ENCODE measurements at regions not wholly inside any gene's neighbourhood (a gene's known extent, or its start where the extent isn't known, plus 50 kb on each side); places are given as distances from the start of the nearest gene placed in this dataset.

DNA sequence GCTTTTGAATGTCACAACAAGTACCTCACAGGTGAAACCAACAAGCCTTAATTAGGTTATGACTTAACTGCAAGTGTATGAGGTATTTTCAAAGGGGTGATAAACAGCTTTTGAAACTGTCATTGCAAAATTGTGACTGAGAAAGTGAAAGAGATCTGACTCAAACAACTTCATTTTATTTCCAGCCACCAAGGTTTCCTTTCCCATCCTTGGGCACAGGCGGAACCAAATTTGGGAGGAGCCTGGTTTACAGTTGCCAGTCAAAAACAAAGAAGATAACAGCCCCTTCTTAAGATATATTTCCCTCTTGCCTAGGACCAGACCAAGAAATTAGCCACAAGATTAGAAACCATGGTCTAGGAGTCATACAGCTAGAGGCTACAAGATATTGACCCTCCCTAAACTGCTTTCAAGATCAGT lies 417.1 kb downstream of the CSNK1G3 start:
- no peak overlapping the region for H3K4me3 Mint-ChIP-seq
- no peaks in the 10 kb centered on the region for H3K27me3 Mint-ChIP-seq
- no peaks in the 10 kb centered on the region for H3K36me3 Mint-ChIP-seq
- H3K9me3 Mint-ChIP-seq (ENCODE audit: low read depth) = no peaks in the 10 kb centered on the region
- CTCF ChIA-PET = no interaction called here
- no peak for ATAC-seq
- no peak overlapping the region for H3K27ac Mint-ChIP-seq
- H3K4me1 Mint-ChIP-seq = no peaks in the 10 kb centered on the region
- DNase-seq = no peak

DNA sequence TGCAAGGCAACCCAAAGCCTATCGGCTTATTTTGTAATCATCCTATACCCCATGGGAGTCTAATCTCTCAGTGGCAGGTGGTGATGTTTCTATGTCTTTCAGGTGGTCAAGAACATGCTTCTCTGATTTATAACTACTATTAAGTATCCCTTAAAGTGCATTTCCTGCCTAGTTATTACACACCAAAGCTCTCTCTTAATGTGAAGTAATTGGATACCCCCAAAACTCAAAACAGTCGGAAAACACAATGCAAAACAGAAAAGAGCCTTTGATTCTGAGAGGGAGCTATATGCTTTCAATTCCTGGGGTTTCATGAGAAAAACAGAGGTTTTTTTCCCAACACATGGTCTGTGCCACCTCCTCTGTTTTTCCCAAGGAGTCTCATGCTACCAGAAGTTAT lies 416.4 kb downstream of the CSNK1G3 start:
- Mint-ChIP-seq H3K27me3 (no peaks in the 10 kb centered on the region), H3K27ac (no peak overlapping the region), H3K36me3 (no peaks in the 10 kb centered on the region), H3K4me1 (no peaks in the 10 kb centered on the region), H3K9me3 (ENCODE audit: low read depth) (no peaks in the 10 kb centered on the region), H3K4me3 (no peak overlapping the region)
- CTCF ChIA-PET = no interaction called here
- no peak for ATAC-seq
- DNase-seq = no peak

DNA sequence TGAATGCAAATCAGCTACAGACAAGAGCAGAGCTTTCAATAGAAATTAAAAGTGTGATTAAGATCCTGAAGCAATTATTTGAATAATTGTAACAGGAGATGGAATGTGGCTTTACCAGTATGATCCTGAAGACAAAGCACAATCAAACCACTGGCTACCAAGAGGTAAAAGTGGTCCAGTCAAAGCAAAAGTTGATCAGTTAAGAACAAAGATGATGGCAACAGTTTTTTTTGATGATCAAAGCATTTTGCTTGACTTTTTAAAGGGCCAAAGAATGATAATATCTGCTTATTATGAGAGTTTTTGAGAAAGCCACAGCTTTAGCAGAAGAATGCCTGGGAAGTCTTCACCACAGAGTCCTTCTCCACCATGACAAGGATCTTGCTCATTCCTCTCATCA lies 409.2 kb downstream of the CSNK1G3 start:
- CTCF ChIA-PET = no interaction called here
- ATAC-seq (no peak), DNase-seq (no peak)
- Mint-ChIP-seq H3K9me3 (ENCODE audit: low read depth) (peaks cover 4% of the 10 kb centered on the region), H3K4me1 (no peaks in the 10 kb centered on the region), H3K27me3 (no peaks in the 10 kb centered on the region), H3K36me3 (no peaks in the 10 kb centered on the region), H3K4me3 (no peak overlapping the region), H3K27ac (no peak overlapping the region)

DNA sequence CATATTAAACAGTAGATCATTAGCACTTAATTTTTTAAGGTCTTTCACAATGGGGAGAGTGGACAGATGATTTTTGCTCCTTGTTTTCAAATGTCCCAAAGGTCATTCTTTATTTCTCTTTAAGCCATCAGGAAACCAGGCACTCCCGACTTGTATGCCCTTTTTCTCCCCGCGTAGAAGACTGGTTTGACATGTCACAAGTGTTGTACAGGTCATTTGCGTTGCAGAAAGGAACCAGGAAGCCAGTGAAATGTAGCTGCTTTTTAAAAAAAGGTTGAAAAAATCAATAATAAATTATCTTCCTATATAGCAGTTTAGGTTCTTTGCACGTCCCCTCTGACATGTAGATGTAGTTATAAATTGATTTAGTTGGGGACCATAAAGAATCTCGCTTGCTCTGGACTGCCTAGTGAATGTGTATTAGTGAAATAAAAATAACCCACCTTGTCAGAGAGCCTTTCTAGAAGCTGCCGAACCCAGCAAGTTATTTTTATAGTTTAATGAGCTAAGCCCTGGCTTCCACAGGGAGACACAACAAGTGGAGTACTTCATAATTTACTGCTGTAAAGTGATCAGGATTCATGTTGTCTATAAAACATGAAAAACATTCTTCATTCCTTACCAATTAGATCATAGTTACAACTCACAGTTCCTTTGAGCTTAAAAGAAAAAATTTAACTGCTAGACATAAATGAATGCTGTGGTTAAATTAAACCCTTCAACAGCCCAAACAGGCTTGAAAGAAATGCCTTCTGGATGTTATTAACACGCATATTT lies 404.6 kb downstream of the CSNK1G3 start:
- Mint-ChIP-seq H3K27me3 (no peaks in the 10 kb centered on the region), H3K36me3 (no peaks in the 10 kb centered on the region), H3K4me1 (no peaks in the 10 kb centered on the region), H3K9me3 (ENCODE audit: low read depth) (peaks cover 4% of the 10 kb centered on the region), H3K27ac (no peak overlapping the region), H3K4me3 (no peak overlapping the region)
- no peak for DNase-seq
- no peak for ATAC-seq
- CTCF ChIA-PET = no interaction called here

DNA sequence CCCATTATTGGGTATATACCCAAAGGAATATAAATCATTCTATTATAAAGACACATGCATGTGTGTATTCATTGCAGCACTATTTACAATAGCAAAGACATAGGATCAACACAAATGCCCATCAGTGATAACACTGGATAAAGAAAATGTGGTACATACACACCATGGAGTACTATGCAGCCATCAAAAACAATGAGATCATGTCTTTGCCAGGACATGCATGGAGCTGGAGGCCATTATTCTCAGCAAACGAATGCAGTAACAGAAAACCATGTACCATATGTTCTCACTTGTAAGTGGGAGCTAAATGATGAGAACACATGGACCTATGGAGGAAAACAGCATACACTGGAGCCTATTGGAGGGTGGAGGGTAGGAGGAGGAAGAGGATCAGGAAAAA lies 402.4 kb downstream of the CSNK1G3 start:
- Mint-ChIP-seq H3K27ac (no peak overlapping the region), H3K36me3 (no peaks in the 10 kb centered on the region), H3K4me1 (no peaks in the 10 kb centered on the region), H3K27me3 (no peaks in the 10 kb centered on the region), H3K9me3 (ENCODE audit: low read depth) (peaks cover 4% of the 10 kb centered on the region), H3K4me3 (no peak overlapping the region)
- ATAC-seq (no peak), DNase-seq (no peak)
- CTCF ChIA-PET = no interaction called here

DNA sequence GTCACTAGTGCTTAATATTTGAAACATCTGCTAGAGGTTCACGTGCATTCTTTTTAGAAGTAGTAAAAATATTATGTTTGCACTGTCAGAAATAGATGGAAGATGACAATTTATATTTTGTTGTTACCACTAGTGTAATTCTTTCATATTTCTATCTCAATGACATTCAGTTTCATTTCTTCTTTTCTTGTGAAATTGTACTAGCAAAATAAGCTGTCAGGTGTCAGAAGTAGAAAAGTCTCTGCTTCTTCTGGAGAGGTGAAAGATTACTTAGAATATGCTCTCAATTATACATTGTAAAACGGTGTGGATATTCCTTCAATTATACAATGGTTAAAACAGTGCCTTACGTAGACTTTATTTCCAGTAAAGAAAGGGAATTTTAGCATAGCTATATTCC lies 395.4 kb downstream of the CSNK1G3 start:
- no peak overlapping the region for H3K27ac Mint-ChIP-seq
- H3K9me3 Mint-ChIP-seq (ENCODE audit: low read depth) = peaks cover 2% of the 10 kb centered on the region
- H3K36me3 Mint-ChIP-seq = no peaks in the 10 kb centered on the region
- H3K4me3 Mint-ChIP-seq = no peak overlapping the region
- no peak for ATAC-seq
- DNase-seq = no peak
- no peaks in the 10 kb centered on the region for H3K4me1 Mint-ChIP-seq
- H3K27me3 Mint-ChIP-seq = no peaks in the 10 kb centered on the region
- CTCF ChIA-PET = no interaction called here

DNA sequence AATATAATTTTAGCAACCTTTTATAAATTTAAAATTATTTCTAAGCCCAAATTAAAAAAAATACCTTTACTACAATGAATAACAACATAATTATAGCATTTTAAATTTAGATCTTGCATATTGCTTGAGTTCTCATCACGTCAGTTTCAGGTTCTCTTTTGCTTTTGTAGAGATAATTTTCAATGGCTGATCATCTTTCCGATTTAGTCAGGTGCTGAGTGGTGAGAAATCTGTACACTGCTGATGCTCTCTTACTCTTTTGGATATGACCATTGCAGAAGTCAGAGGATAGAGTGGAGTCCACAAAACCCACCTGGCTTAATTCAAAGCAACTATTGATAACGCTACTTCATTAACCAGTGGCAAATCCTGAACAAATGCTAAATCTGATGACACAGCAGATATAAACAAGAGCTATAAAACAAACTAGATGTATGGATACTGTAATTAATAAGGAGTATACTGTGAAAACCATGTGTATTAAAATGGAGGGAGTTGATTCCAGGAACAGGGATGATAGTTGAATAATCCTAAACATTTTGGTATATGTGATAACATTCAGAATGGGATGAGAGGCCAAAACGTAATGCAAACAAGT lies 394.8 kb downstream of the CSNK1G3 start:
- Mint-ChIP-seq H3K36me3 (no peaks in the 10 kb centered on the region), H3K4me3 (no peak overlapping the region), H3K27ac (no peak overlapping the region), H3K4me1 (no peaks in the 10 kb centered on the region), H3K27me3 (no peaks in the 10 kb centered on the region), H3K9me3 (ENCODE audit: low read depth) (peaks cover 2% of the 10 kb centered on the region)
- DNase-seq (no peak), ATAC-seq (no peak)
- CTCF ChIA-PET = no interaction called here

DNA sequence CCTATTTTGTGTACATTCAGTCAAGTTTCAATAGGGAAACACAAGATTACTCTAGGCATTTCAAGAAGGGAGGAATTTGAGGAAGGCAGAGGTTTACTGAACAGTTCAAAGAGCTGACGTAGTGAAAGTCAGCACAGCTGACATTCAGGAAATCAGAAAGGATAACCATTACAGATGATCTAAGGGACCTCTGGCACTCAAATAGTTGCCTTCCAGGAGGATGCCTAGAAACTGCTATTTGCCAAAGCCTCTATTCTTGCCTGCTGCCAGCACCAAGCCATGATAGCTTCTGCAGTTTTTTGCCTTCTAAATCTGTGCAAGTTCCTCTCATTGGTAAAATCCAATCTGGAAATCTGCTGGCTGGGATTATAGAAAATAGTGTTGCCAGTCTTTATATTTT lies 373.1 kb downstream of the CSNK1G3 start:
- DNase-seq (no peak), ATAC-seq (no peak)
- Mint-ChIP-seq H3K27me3 (no peaks in the 10 kb centered on the region), H3K36me3 (no peaks in the 10 kb centered on the region), H3K4me3 (no peak overlapping the region), H3K9me3 (ENCODE audit: low read depth) (peaks cover 2% of the 10 kb centered on the region), H3K4me1 (no peaks in the 10 kb centered on the region), H3K27ac (no peak overlapping the region)
- CTCF ChIA-PET = no interaction called here

DNA sequence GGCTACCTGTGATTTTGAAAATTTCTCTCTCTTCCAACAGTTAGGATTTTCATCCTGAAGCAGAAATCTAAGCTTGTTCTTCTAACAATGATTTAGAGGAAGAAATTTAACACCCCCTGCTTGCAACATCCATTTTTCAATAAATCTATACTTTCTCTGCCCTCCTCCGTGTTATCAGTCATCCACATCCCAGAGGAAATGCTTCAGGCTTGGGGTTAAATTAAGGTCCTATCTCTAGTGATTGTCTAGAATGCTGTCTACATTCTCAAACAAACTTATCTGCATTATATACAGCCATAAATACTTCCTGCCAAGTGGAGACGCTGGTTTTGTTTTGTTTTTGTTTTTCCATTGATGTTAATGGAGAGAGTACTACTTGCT lies 371.0 kb downstream of the CSNK1G3 start:
- Mint-ChIP-seq H3K9me3 (ENCODE audit: low read depth) (peaks cover 2% of the 10 kb centered on the region), H3K4me3 (no peak overlapping the region), H3K4me1 (no peaks in the 10 kb centered on the region), H3K27ac (no peak overlapping the region), H3K36me3 (no peaks in the 10 kb centered on the region), H3K27me3 (no peaks in the 10 kb centered on the region)
- no peak for DNase-seq
- CTCF ChIA-PET = no interaction called here
- no peak for ATAC-seq

DNA sequence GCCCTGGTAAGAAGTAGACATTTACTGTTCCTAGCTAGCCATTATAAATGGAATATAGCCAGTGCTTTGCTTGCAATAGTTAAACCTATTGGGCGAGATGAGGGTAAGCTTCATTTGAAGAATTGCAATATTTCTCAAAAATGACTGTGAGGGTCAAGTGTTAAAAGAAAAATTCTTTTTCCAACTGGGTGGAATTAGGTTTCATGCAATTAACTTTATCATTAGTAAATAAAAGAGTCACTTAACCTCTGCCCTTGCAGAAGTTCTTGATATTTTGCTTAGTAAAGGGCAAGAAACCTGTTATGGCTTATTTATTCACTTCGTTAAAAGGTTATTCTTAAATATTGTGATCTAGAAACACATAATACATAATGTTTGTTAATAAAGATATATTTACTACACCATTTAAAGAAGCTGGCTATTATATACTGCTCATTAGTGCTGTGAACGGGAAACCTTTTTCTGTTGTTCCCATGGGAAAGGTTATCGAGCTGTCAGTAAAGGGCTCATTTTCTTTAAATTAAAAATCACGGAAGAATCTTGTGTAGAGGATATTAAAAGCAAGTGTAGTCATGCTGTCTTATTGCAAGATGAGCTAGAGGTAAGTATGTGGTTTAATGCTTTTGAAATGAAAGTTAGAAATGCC lies 370.5 kb downstream of the CSNK1G3 start:
- Mint-ChIP-seq H3K27ac (no peak overlapping the region), H3K27me3 (no peaks in the 10 kb centered on the region), H3K4me1 (no peaks in the 10 kb centered on the region), H3K4me3 (no peak overlapping the region), H3K36me3 (no peaks in the 10 kb centered on the region), H3K9me3 (ENCODE audit: low read depth) (peaks cover 2% of the 10 kb centered on the region)
- no peak for ATAC-seq
- CTCF ChIA-PET = no interaction called here
- DNase-seq = no peak

DNA sequence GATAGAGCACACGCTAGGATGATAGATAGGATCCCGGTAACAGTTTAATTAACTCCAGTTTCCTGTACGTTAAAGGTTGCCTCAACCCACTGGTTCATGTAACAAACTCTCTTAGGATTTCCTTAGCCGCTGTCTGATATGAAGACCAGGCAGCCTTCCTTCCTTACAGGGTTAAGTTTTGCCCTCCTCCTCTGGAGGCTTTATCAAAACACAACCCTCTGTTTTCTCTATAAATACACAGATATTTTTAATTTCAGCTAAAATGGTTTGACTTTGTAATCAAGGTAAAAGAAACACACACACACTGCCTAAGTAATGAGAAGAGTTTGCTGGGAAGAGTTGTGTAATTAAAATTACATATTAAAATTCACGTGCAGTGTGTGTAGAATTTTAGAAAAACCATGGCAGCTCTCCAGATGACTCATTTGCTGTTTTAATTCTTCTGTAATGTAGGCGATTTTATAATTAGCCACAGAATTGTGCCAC lies 369.8 kb downstream of the CSNK1G3 start:
- CTCF ChIA-PET = no interaction called here
- Mint-ChIP-seq H3K27ac (no peak overlapping the region), H3K36me3 (no peaks in the 10 kb centered on the region), H3K4me3 (no peak overlapping the region), H3K9me3 (ENCODE audit: low read depth) (peaks cover 2% of the 10 kb centered on the region), H3K4me1 (no peaks in the 10 kb centered on the region), H3K27me3 (no peaks in the 10 kb centered on the region)
- DNase-seq (no peak), ATAC-seq (no peak)

DNA sequence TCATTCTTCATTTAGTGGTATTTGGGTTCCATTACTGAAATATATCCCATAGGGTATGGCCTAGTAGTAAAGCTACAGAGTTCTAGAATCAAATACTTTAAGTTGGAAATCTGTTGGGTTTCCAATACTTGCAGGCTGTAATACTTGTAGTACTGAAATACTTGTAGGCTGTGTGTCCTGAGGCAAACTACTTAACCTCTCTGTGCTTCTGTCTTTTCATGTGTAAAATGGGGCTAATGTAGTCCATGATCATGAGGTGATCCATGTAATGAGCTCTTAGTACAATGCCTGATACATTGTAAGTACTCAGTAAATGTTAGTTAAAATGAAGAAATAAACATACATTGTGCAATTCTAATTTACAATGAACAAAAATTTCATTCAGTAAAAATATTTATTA lies 368.9 kb downstream of the CSNK1G3 start:
- Mint-ChIP-seq H3K4me3 (no peak overlapping the region), H3K4me1 (no peaks in the 10 kb centered on the region), H3K27me3 (no peaks in the 10 kb centered on the region), H3K27ac (no peak overlapping the region), H3K9me3 (ENCODE audit: low read depth) (no peaks in the 10 kb centered on the region), H3K36me3 (no peaks in the 10 kb centered on the region)
- ATAC-seq (no peak), DNase-seq (no peak)
- CTCF ChIA-PET = no interaction called here

DNA sequence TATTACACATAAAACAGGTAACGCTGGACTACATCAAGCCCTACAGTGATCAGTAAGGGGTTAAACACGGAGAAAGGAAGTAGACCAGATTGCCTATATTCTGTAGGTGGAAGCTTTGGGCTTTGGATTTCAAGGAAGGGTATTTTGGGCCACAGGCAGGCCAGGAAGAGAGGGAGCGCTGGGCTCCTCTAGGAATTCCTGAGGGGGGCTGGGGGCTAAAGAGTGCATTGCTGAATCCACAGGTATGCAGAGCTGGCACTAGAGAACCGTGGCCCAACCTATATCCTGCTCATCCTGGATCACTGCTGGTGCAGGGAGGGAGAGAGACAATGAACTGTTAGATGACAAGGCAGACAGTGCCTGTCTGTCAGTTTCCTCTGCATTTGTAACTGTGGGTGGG lies 367.1 kb downstream of the CSNK1G3 start:
- no peaks in the 10 kb centered on the region for H3K36me3 Mint-ChIP-seq
- CTCF ChIA-PET = no interaction called here
- ATAC-seq (no peak), DNase-seq (no peak)
- H3K9me3 Mint-ChIP-seq (ENCODE audit: low read depth) = no peaks in the 10 kb centered on the region
- H3K4me1 Mint-ChIP-seq = no peaks in the 10 kb centered on the region
- no peaks in the 10 kb centered on the region for H3K27me3 Mint-ChIP-seq
- H3K4me3 Mint-ChIP-seq = no peak overlapping the region
- H3K27ac Mint-ChIP-seq = no peak overlapping the region

DNA sequence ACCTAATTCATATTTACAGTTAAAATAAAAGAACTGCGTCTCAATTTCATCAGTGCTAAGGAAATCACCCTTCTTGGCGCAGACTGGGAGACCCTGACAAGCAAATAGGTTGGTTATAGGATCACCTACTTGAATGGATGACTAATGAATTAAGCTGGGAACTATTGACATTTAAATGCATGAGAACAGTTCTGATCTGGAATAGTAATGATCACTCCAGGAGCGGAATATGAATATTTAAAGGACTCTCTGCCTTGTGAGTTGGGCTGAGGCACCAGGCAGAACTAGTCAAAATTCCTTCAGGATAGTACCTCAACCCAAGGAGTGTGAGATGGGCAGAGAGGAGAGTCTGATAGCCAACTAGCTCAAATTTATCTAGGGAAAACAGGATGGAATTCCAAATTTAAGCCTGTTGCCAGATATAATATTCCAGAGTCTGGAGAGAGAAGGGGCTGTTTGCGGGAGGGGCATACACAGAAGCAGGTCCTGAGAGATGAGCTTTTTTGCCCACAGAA lies 364.4 kb downstream of the CSNK1G3 start:
- Mint-ChIP-seq H3K4me1 (no peaks in the 10 kb centered on the region), H3K27ac (no peak overlapping the region), H3K4me3 (no peak overlapping the region), H3K36me3 (no peaks in the 10 kb centered on the region), H3K9me3 (ENCODE audit: low read depth) (no peaks in the 10 kb centered on the region), H3K27me3 (no peaks in the 10 kb centered on the region)
- ATAC-seq (no peak), DNase-seq (no peak)
- CTCF ChIA-PET = no interaction called here
